H1 (cell line): ENCODE measurements at regions not wholly inside any gene's neighbourhood (a gene's known extent, or its start where the extent isn't known, plus 50 kb on each side); places are given as distances from the start of the nearest gene placed in this dataset.

ENCODE experiments used
- CTCF ChIA-PET: fragments of 300-600 bp; sonication (Branson Sonifier 250); formaldehyde crosslinking; loops from one replicate; lab custom pipeline; 2021; ENCODE audit not compliant: partially characterized antibody; lab: Charles Lee
- POLR2A ChIA-PET: fragments of 300-600 bp; sonication (Branson Sonifier 250); formaldehyde crosslinking; loops from one replicate; lab custom pipeline; 2021; ENCODE audit warnings: inconsistent platforms; ENCODE audit not compliant: partially characterized antibody; lab: Charles Lee
- DNase-seq, 2 experiments: peaks; one replicate each; pipeline versions ENCODE4 v3.0.0 to v3.0.0-alpha.2; 2010 to 2022; ENCODE audit warnings: low spot score in 2 of 2, low read depth in 1 of 2, mixed read lengths in 1 of 2
- FAIRE-seq: peaks from 2 replicates; lab custom pipeline; 2011; peaks lifted over from hg19 to GRCh38; lab: Jason Lieb, UNC
- H2AFZ ChIP-seq: 2 replicates; pipeline ENCODE4 v1.8.1; 2012; ENCODE audit warnings: low read length, inconsistent platforms
- H2AK5ac ChIP-seq: 2 replicates; pipeline ENCODE4 v1.6.1; 2013; ENCODE audit warnings: low read depth, low read length
- H2BK120ac ChIP-seq: replicated peaks from 2 replicates; pipeline ENCODE3; 2013; ENCODE audit warnings: low read depth, low read length, inconsistent platforms
- H2BK12ac ChIP-seq: 2 replicates; pipeline ENCODE4 v1.6.1; 2013; ENCODE audit warnings: low read depth, low read length
- H2BK15ac ChIP-seq: 2 replicates; pipeline ENCODE4 v1.6.1; 2013; ENCODE audit warnings: low read length
- H2BK20ac ChIP-seq: 2 replicates; pipeline ENCODE4 v1.6.1; 2013; ENCODE audit warnings: low read length
- H2BK5ac ChIP-seq: 2 replicates; pipeline ENCODE4 v1.6.1; 2013; ENCODE audit warnings: low read depth, low read length
- H3K14ac ChIP-seq: 2 replicates; pipeline ENCODE4 v1.6.1; 2013; ENCODE audit warnings: inconsistent platforms; ENCODE audit not compliant: insufficient read length
- H3K18ac ChIP-seq: 2 replicates; pipeline ENCODE4 v1.6.1; 2013; ENCODE audit warnings: low read length; ENCODE audit errors: extremely low read depth
- H3K23ac ChIP-seq: 2 replicates; pipeline ENCODE4 v1.6.1; 2013; ENCODE audit warnings: inconsistent platforms; ENCODE audit not compliant: insufficient read length
- H3K23me2 ChIP-seq: 2 replicates; pipeline ENCODE4 v1.6.1; 2013; ENCODE audit warnings: low read depth, low read length
- H3K27ac ChIP-seq: 2 replicates; pipeline ENCODE4 v1.6.1; 2011; ENCODE audit warnings: low read depth, low read length, inconsistent platforms
- H3K27me3 ChIP-seq, 4 experiments: replicated peaks in 1 of 4; 1 replicate in 1 of 4; 2 replicates in 3 of 4; pipeline versions ENCODE4 v1.6.1 to v1.8.1; 2011 to 2013; ENCODE audit warnings: low read length in 3 of 4, mild to moderate bottlenecking in 3 of 4, inconsistent platforms in 2 of 4, mixed read lengths in 2 of 4, moderate library complexity in 1 of 4; ENCODE audit not compliant: control insufficient read depth in 3 of 4, insufficient read depth in 3 of 4; ENCODE audit errors: extremely low read depth in 1 of 4
- H3K36me3 ChIP-seq, 4 experiments: 2 replicates each; pipeline versions ENCODE4 v1.6.1 to v1.8.1; 2011 to 2013; ENCODE audit warnings: mild to moderate bottlenecking in 4 of 4, low read length in 3 of 4, moderate library complexity in 2 of 4, control low read depth in 1 of 4, inconsistent platforms in 1 of 4; ENCODE audit not compliant: insufficient read depth in 4 of 4, control insufficient read depth in 2 of 4
- H3K4ac ChIP-seq: replicated peaks from 2 replicates; pipeline ENCODE3; 2013; ENCODE audit warnings: low read length, low read depth, mixed read lengths, inconsistent platforms; ENCODE audit not compliant: insufficient read length
- H3K4me1 ChIP-seq, 4 experiments: replicated peaks in 1 of 4; 1 replicate in 1 of 4; 2 replicates in 3 of 4; pipeline versions ENCODE4 v1.6.1 to v1.8.1; 2011 to 2013; ENCODE audit warnings: low read length in 3 of 4, inconsistent platforms in 2 of 4, mixed read lengths in 1 of 4; ENCODE audit not compliant: insufficient read depth in 4 of 4, control insufficient read depth in 3 of 4
- H3K4me2 ChIP-seq, 2 experiments: 2 replicates each; pipeline versions ENCODE4 v1.6.1 to v1.8.1; 2011 to 2013; ENCODE audit warnings: low read depth in 2 of 2, low read length in 2 of 2, control low read depth in 1 of 2, inconsistent platforms in 1 of 2, mild to moderate bottlenecking in 1 of 2; ENCODE audit not compliant: insufficient read depth in 1 of 2
- H3K4me3 ChIP-seq, 4 experiments: fragments of 200-600, 300-600 bp in 1 of 4; sonication (generic), shearing (Covaris generic), sonication (Bioruptor Twin) in 1 of 4; 2 replicates each; pipeline versions ENCODE4 v1.5.1 to v1.8.1; 2011 to 2016; ENCODE audit warnings: low read length in 4 of 4, low read depth in 3 of 4, control low read depth in 2 of 4, inconsistent platforms in 2 of 4, mild to moderate bottlenecking in 2 of 4, mixed read lengths in 1 of 4, moderate library complexity in 1 of 4; ENCODE audit not compliant: insufficient read depth in 2 of 4; ENCODE audit errors: extremely low read depth in 1 of 4
- H3K56ac ChIP-seq: replicated peaks from 2 replicates; pipeline ENCODE3; 2013; ENCODE audit warnings: low read depth, mild to moderate bottlenecking, mixed read lengths, low read length, inconsistent platforms; ENCODE audit not compliant: insufficient read length
- H3K79me1 ChIP-seq: 2 replicates; pipeline ENCODE4 v1.6.1; 2013; ENCODE audit warnings: low read depth, low read length, control low read depth
- H3K79me2 ChIP-seq, 2 experiments: 2 replicates each; pipeline versions ENCODE4 v1.6.1 to v1.8.1; 2012 to 2013; ENCODE audit warnings: low read length in 2 of 2, mild to moderate bottlenecking in 2 of 2, inconsistent platforms in 1 of 2; ENCODE audit not compliant: insufficient read depth in 2 of 2, control insufficient read depth in 1 of 2
- H3K9ac ChIP-seq, 4 experiments: replicated peaks in 1 of 4; 1 replicate in 1 of 4; 2 replicates in 3 of 4; pipeline versions ENCODE4 v1.6.1 to v1.8.1; 2011 to 2013; ENCODE audit warnings: low read depth in 3 of 4, low read length in 3 of 4, control low read depth in 2 of 4, mild to moderate bottlenecking in 2 of 4, moderate library complexity in 2 of 4, inconsistent platforms in 1 of 4; ENCODE audit errors: extremely low read depth in 1 of 4
- H3K9me3 ChIP-seq, 2 experiments: 2 replicates each; pipeline versions ENCODE4 v1.6.1 to v1.8.1; 2012 to 2013; ENCODE audit warnings: mild to moderate bottlenecking in 2 of 2, moderate library complexity in 2 of 2, control low read depth in 1 of 2, inconsistent platforms in 1 of 2, low read depth in 1 of 2, low read length in 1 of 2, mixed read lengths in 1 of 2; ENCODE audit not compliant: insufficient read depth in 2 of 2
- H4K20me1 ChIP-seq, 2 experiments: replicated peaks in 1 of 2; 2 replicates each; pipeline versions ENCODE3 to v1.8.1; 2011 to 2013; ENCODE audit warnings: inconsistent platforms in 2 of 2, low read length in 2 of 2, mild to moderate bottlenecking in 1 of 2; ENCODE audit not compliant: insufficient read depth in 2 of 2, control insufficient read depth in 1 of 2
- H4K5ac ChIP-seq: 2 replicates; pipeline ENCODE4 v1.6.1; 2013; ENCODE audit warnings: low read length, low read depth, mixed read lengths, inconsistent platforms; ENCODE audit not compliant: insufficient read length
- H4K8ac ChIP-seq: 2 replicates; pipeline ENCODE4 v1.8.0; 2013; ENCODE audit warnings: mild to moderate bottlenecking, moderate library complexity, low read length, inconsistent platforms; ENCODE audit not compliant: insufficient read depth; ENCODE audit errors: extremely low read depth
- H4K91ac ChIP-seq: replicated peaks from 2 replicates; pipeline ENCODE3; 2013; ENCODE audit warnings: low read length, mixed read lengths, inconsistent platforms; ENCODE audit not compliant: insufficient read length
- CHD1 ChIP-seq: IDR thresholded peaks from 2 replicates; pipeline ENCODE4 v1.6.1; 2012; ENCODE audit warnings: low read depth, low read length, improper control_type of control experiment
- CREB1 ChIP-seq: IDR thresholded peaks from 2 replicates; pipeline ENCODE4 v1.6.1; 2012; ENCODE audit warnings: inconsistent platforms
- EGR1 ChIP-seq: IDR thresholded peaks from 2 replicates; pipeline ENCODE4 v1.6.1; 2011; ENCODE audit warnings: low read depth, low read length, borderline replicate concordance
- EZH2 ChIP-seq: fragments of 200-600 bp; sonication (generic); IDR thresholded peaks from 2 replicates; pipeline ENCODE4 v1.7.1; 2012; ENCODE audit warnings: low read depth, mild to moderate bottlenecking, moderate library complexity, low read length, inconsistent platforms; ENCODE audit not compliant: severe bottlenecking
- MAFK ChIP-seq: IDR thresholded peaks from 2 replicates; pipeline ENCODE4 v1.6.1; 2012; ENCODE audit warnings: low read depth, mild to moderate bottlenecking, improper control_type of control experiment, low read length
- POLR2A ChIP-seq, 2 experiments: IDR thresholded peaks; 1 replicate in 1 of 2; 2 replicates in 1 of 2; pipeline ENCODE4 v1.6.1; 2011; ENCODE audit warnings: low read depth in 2 of 2, low read length in 2 of 2, mild to moderate bottlenecking in 2 of 2; ENCODE audit errors: control extremely low read depth in 1 of 2
- RBBP5 ChIP-seq: IDR thresholded peaks from 2 replicates; pipeline ENCODE4 v1.7.1; 2012; ENCODE audit warnings: low read depth, mild to moderate bottlenecking, inconsistent platforms, low read length, moderate library complexity, borderline replicate concordance
- SP1 ChIP-seq: IDR thresholded peaks from 2 replicates; pipeline ENCODE4 v1.6.1; 2011; ENCODE audit warnings: low read depth, low read length
- SP2 ChIP-seq: IDR thresholded peaks from 2 replicates; pipeline ENCODE4 v1.6.1; 2012; ENCODE audit warnings: mild to moderate bottlenecking, low read length, inconsistent platforms
- TBP ChIP-seq: IDR thresholded peaks from 2 replicates; pipeline ENCODE4 v1.6.1; 2011; ENCODE audit warnings: low read depth, low read length, improper control_type of control experiment
- TCF12 ChIP-seq: IDR thresholded peaks from 2 replicates; pipeline ENCODE4 v1.6.1; 2011; ENCODE audit warnings: low read depth, mild to moderate bottlenecking, low read length
- WGBS, 2 experiments: shearing (Covaris generic) in 1 of 2; methylation state at CpG; one replicate each; pipeline versions ENCODE4 v1.1.6 to v1.1.7; 2013 to 2015; ENCODE audit warnings: low lambda C conversion rate in 2 of 2, mixed read lengths in 2 of 2, inconsistent platforms in 1 of 2, low coverage in 1 of 2, missing lambda C conversion rate in 1 of 2; ENCODE audit not compliant: insufficient replicate concordance in 2 of 2, insufficient coverage in 1 of 2, insufficient read length in 1 of 2; ENCODE audit errors: extremely low coverage in 1 of 2, missing lambda C conversion rate in 1 of 2; 5-methylcytosine and 5-hydroxymethylcytosine counted together
- TF ChIP-seq, protein P1 (sequence below), 3 experiments: IDR thresholded peaks; 1 replicate in 2 of 3; 2 replicates in 1 of 3; pipeline versions ENCODE4 v1.5.1 to v1.6.1; 2011; ENCODE audit warnings: low read length in 3 of 3, mild to moderate bottlenecking in 3 of 3, inconsistent platforms in 2 of 3, low read depth in 1 of 3, moderate library complexity in 1 of 3; ENCODE audit not compliant: insufficient read depth in 1 of 3; ENCODE audit errors: control extremely low read depth in 1 of 3

DNA sequence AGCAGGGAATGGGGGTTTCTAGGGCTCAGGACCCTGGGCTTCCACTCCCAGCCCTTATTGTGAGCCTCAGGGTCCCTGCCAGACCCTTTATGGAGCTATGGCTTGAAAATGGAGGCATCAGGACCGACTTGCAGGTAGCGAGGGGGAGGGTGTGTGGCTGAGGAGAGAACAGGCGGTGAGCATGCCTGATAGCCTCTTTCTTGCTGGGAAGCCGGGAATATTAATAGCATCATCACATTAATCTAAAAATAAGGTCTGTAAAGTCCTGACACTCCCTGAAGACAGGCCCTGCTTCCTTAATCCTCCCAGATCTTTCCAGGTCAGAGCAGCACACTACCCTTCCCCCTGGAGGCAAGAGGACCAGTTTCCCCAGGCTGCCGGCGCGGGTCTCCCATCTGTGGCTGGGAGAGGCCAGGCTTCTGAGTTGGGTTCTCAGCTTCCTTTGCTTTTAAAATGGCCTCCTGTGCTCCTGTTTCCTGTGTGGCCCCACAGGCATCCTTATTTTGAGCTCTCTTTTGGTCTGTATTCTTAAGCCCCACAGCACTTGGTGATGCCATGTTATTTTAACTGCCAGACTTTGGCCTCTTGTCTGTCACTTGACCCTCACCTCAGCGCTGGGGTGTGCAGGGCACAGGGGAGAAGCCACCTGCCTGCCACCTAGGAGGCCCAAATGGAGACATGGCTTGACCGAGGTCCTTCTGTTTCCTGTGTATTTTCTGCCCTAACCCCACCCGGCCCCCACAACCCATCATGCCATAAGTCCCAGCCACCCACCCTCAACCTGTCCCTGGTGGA is 185.0 kb upstream of the TOPAZ1 start:
- Histone ChIP-seq H3K9me3 (no peaks in the 10 kb centered on the region), H2BK12ac (no peak overlapping the region), H3K56ac (no peak overlapping the region), H2BK20ac (no peak overlapping the region), H3K23me2 (no peaks in the 10 kb centered on the region), H2BK5ac (no peak overlapping the region), H3K4me1 (peaks cover 3 to 8% (median 4%) of the 10 kb centered on the region in 4 experiments; a peak in 5 of 7 replicates)
- WGBS, 2 experiments: 94% methylated on average over 9 of the region's 10 CpGs; no CpG with 5 or more reads in 1 of the 2 experiments
- TF ChIP-seq EZH2: no peak
- no peak for TF ChIP-seq RBBP5
- TF ChIP-seq TCF12: no peak
- no peak for TF ChIP-seq MAFK
- TF ChIP-seq, protein P1, sequence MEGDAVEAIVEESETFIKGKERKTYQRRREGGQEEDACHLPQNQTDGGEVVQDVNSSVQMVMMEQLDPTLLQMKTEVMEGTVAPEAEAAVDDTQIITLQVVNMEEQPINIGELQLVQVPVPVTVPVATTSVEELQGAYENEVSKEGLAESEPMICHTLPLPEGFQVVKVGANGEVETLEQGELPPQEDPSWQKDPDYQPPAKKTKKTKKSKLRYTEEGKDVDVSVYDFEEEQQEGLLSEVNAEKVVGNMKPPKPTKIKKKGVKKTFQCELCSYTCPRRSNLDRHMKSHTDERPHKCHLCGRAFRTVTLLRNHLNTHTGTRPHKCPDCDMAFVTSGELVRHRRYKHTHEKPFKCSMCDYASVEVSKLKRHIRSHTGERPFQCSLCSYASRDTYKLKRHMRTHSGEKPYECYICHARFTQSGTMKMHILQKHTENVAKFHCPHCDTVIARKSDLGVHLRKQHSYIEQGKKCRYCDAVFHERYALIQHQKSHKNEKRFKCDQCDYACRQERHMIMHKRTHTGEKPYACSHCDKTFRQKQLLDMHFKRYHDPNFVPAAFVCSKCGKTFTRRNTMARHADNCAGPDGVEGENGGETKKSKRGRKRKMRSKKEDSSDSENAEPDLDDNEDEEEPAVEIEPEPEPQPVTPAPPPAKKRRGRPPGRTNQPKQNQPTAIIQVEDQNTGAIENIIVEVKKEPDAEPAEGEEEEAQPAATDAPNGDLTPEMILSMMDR (IDR thresholded peaks at IDR 0.05; ENCODE audit: control extremely low read depth in 1 of 3, insufficient read depth in 1 of 3, low read depth in 1 of 3, low read length in 3 of 3): no peak
- TF ChIP-seq SP2: no peak
- TF ChIP-seq POLR2A (IDR thresholded peaks at IDR 0.05; ENCODE audit: control extremely low read depth in 1 of 2, low read depth in 2 of 2, low read length in 2 of 2): no peak
- TF ChIP-seq SP1: no peak
- no peak for TF ChIP-seq EGR1
- TF ChIP-seq CHD1: no peak
- no peak for TF ChIP-seq CREB1
- no peak for TF ChIP-seq TBP
- TF ChIP-seq, all 59 proteins: peak for 0
- Histone ChIP-seq H4K5ac (no peak overlapping the region), H3K27me3 (no peaks in the 10 kb centered on the region), H3K4me2 (no peak overlapping the region), H2BK120ac (no peak overlapping the region), H4K20me1 (no peaks in the 10 kb centered on the region), H3K14ac (no peak overlapping the region), H2AK5ac (no peak overlapping the region), H3K9ac (no peak overlapping the region), H3K18ac (no peak overlapping the region), H4K8ac (no peak overlapping the region), H3K27ac (no peak overlapping the region), H3K79me2 (no peaks in the 10 kb centered on the region), H2AFZ (no peak overlapping the region), H3K4me3 (no peak overlapping the region), H4K91ac (no peak overlapping the region), H3K79me1 (no peaks in the 10 kb centered on the region), H3K36me3 (no peaks in the 10 kb centered on the region), H2BK15ac (no peak overlapping the region), H3K23ac (no peak overlapping the region), H3K4ac (no peak overlapping the region)
- FAIRE-seq: no peak
- DNase-seq: no peak
- ChIA-PET POLR2A (no interaction called here), CTCF (no interaction called here)
